ENCODE measurements at regions not wholly inside any gene's neighbourhood (a gene's known extent, or its start where the extent isn't known, plus 50 kb on each side); places are given as distances from the start of the nearest gene placed in this dataset.

GRCh38 chr6:142695016-142695415 is 250.0 kb downstream of the HIVEP2 start:
- no peaks in the 10 kb centered on the region for H3K27me3 ChIP-seq
- no peaks in the 10 kb centered on the region for H3K9me3 ChIP-seq
- DNase-seq (ENCODE audit: low spot score in 2 of 2): no peak
- 35 to 50% methylated on average over 3 of the region's 3 CpGs for WGBS, 2 donors
- H3K36me3 ChIP-seq: no peaks in the 10 kb centered on the region
- no peak overlapping the region for H3K4me3 ChIP-seq
- H3K4me1 ChIP-seq: peaks cover 0 to 9% (median 4%) of the 10 kb centered on the region in 4 donors
- TF ChIP-seq CTCF (IDR thresholded peaks at IDR 0.05): no peak
- no peak for TF ChIP-seq EP300 (IDR thresholded peaks at IDR 0.05)
- no peak for TF ChIP-seq POLR2A (IDR thresholded peaks at IDR 0.05)
- H3K27ac ChIP-seq: no peak overlapping the region

GRCh38 chr6:142696123-142697000 is 248.6 kb downstream of the HIVEP2 start:
- TF ChIP-seq CTCF (IDR thresholded peaks at IDR 0.05): no peak
- no peak for TF ChIP-seq POLR2A (IDR thresholded peaks at IDR 0.05)
- no peak for TF ChIP-seq EP300 (IDR thresholded peaks at IDR 0.05)
- Histone ChIP-seq H3K4me1 (peaks cover 0 to 9% (median 4%) of the 10 kb centered on the region in 4 donors), H3K27ac (no peak overlapping the region), H3K27me3 (no peaks in the 10 kb centered on the region), H3K9me3 (no peaks in the 10 kb centered on the region), H3K36me3 (no peaks in the 10 kb centered on the region), H3K4me3 (no peak overlapping the region)
- 72 to 77% methylated on average over 12 of the region's 12 CpGs for WGBS, 2 donors
- no peak for DNase-seq (ENCODE audit: low spot score in 2 of 2)

DNA sequence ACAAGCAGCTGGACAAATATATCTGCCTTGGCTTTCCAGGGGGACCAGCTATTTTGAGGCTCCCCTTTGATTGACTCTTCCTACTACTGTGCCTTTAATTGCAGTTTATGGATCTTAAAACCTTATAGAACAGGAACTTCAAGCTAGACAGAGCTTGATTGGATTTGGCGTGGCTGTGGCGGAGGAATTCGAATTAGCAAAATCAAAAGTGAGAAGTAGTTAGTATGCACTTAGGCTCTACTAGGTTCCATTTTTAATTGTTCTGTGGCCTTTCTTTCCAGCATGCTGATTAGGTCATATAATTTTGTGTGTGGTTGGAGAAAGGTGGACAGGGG is 248.0 kb downstream of the HIVEP2 start:
- no peaks in the 10 kb centered on the region for H3K9me3 ChIP-seq
- TF ChIP-seq EP300 (IDR thresholded peaks at IDR 0.05) (no peak), POLR2A (IDR thresholded peaks at IDR 0.05) (no peak), CTCF (IDR thresholded peaks at IDR 0.05) (no peak)
- DNase-seq (ENCODE audit: low spot score in 2 of 2): no peak
- H3K4me3 ChIP-seq: no peak overlapping the region
- WGBS, 2 donors: 88 to 92% methylated on average over 3 of the region's 3 CpGs
- H3K27ac ChIP-seq: no peak overlapping the region
- H3K27me3 ChIP-seq: no peaks in the 10 kb centered on the region
- H3K36me3 ChIP-seq: no peaks in the 10 kb centered on the region
- H3K4me1 ChIP-seq: peaks cover 0 to 9% (median 4%) of the 10 kb centered on the region in 4 donors

DNA sequence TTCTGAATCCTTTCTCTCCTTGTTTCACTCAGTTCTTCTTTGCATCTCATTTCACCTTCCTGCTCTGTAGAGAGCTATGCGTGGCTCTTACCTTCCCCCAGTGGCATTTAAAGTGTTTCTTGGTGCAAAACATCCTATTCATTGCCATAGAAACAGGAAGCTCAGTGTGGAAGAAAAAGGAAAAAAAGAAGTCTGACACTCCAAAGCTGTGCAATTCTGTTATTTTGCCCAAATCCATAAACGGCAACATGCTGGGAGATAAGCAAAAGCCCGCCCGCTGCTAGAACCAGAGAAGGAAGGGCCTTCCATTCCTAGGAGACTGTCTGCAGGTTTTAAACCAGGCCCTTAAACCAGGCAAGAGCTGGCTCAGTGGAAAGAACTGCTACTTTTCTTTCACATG is 247.1 kb downstream of the HIVEP2 start:
- TF ChIP-seq CTCF (IDR thresholded peaks at IDR 0.05) (no peak), POLR2A (IDR thresholded peaks at IDR 0.05) (no peak), EP300 (IDR thresholded peaks at IDR 0.05) (no peak)
- Histone ChIP-seq H3K27me3 (no peaks in the 10 kb centered on the region), H3K4me1 (peaks cover 0 to 6% (median 2%) of the 10 kb centered on the region in 4 donors), H3K9me3 (no peaks in the 10 kb centered on the region), H3K27ac (no peak overlapping the region), H3K4me3 (no peak overlapping the region), H3K36me3 (no peaks in the 10 kb centered on the region)
- 74 to 79% methylated on average over 4 of the region's 4 CpGs for WGBS, 2 donors
- no peak for DNase-seq (ENCODE audit: low spot score in 2 of 2)

GRCh38 chr6:142698751-142699150 is 246.2 kb downstream of the HIVEP2 start:
- H3K27me3 ChIP-seq: no peaks in the 10 kb centered on the region
- H3K9me3 ChIP-seq: no peaks in the 10 kb centered on the region
- no peak overlapping the region for H3K27ac ChIP-seq
- H3K4me3 ChIP-seq: no peak overlapping the region
- H3K36me3 ChIP-seq: no peaks in the 10 kb centered on the region
- WGBS, 2 donors: 92 to 93% methylated on average over 2 of the region's 2 CpGs
- no peak for DNase-seq (ENCODE audit: low spot score in 2 of 2)
- H3K4me1 ChIP-seq: no peaks in the 10 kb centered on the region
- TF ChIP-seq EP300 (IDR thresholded peaks at IDR 0.05): no peak
- no peak for TF ChIP-seq POLR2A (IDR thresholded peaks at IDR 0.05)
- no peak for TF ChIP-seq CTCF (IDR thresholded peaks at IDR 0.05)
